K562 (cell line): ENCODE measurements at regions not wholly inside any gene's neighbourhood (a gene's known extent, or its start where the extent isn't known, plus 50 kb on each side); places are given as distances from the start of the nearest gene placed in this dataset.

Source experiments
- EZH2 ChIP-seq: IDR thresholded peaks from 2 replicates; pipeline ENCODE4 v1.6.1; 2012; ENCODE audit warnings: low read depth, mild to moderate bottlenecking, inconsistent platforms, low read length, borderline replicate concordance
- JUNB ChIP-seq: fragments of 450-650 bp; formaldehyde crosslinking; conservative IDR thresholded peaks from 2 replicates; pipeline ENCODE4 v1.4.0; 2020; ENCODE audit warnings: mild to moderate bottlenecking
- MAFK ChIP-seq: IDR thresholded peaks from 2 replicates; pipeline ENCODE4 v1.6.1; 2011; ENCODE audit warnings: low read length, improper control_type of control experiment
- MYC ChIP-seq, 2 experiments: fragments of 250-450 bp in 1 of 2; sonication (Bioruptor Pico) in 1 of 2; IDR thresholded peaks; 2 replicates each; pipeline versions ENCODE4 v1.5.1 to v1.6.1; 2012 to 2021; ENCODE audit warnings: low read depth in 2 of 2, borderline replicate concordance in 1 of 2, improper control_type of control experiment in 1 of 2, low read length in 1 of 2, mild to moderate bottlenecking in 1 of 2, moderate library complexity in 1 of 2
- NFE2 ChIP-seq: IDR thresholded peaks from 2 replicates; pipeline ENCODE4 v1.6.1; 2014; ENCODE audit warnings: antibody characterized with exemption, low read depth
- NONO ChIP-seq, 2 experiments: fragments of 200-400 bp in 1 of 2; fragments of 450-650 bp in 1 of 2; formaldehyde crosslinking in 1 of 2; IDR thresholded peaks; 2 replicates each; pipeline ENCODE4 v1.6.1; 2017; ENCODE audit warnings: low read depth in 2 of 2, mild to moderate bottlenecking in 2 of 2, moderate library complexity in 2 of 2, low read length in 1 of 2
- NR2C1 ChIP-seq, 2 experiments: fragments of 450-650 bp; IDR thresholded peaks; 2 replicates each; pipeline ENCODE4 v1.6.1; 2017; ENCODE audit warnings: mild to moderate bottlenecking in 2 of 2, antibody characterized with exemption in 1 of 2, inconsistent platforms in 1 of 2, missing compliant biosample characterization in 1 of 2, missing genetic modification characterization in 1 of 2
- POLR2AphosphoS5 ChIP-seq: IDR thresholded peaks from 2 replicates; pipeline ENCODE4 v1.6.1; 2011; ENCODE audit warnings: mild to moderate bottlenecking, low read depth, low read length, moderate library complexity; ENCODE audit not compliant: control insufficient read depth, insufficient read depth
- SMAD2 ChIP-seq: fragments of 150-350 bp; IDR thresholded peaks from 2 replicates; pipeline ENCODE4 v1.6.1; 2014; ENCODE audit warnings: low read depth, mild to moderate bottlenecking, low read length
- ZNF277 ChIP-seq: fragments of 250-450 bp; sonication (Bioruptor Pico); IDR thresholded peaks from 2 replicates; pipeline ENCODE4 v1.8.0; 2022; ENCODE audit warnings: inconsistent platforms, mild to moderate bottlenecking, moderate library complexity, borderline replicate concordance
- ZNF77 ChIP-seq: fragments of 250-450 bp; sonication (Bioruptor Pico); IDR thresholded peaks from 2 replicates; pipeline ENCODE4 v1.5.0; 2020

GRCh38 chr16:16997349-16997748 is 473.4 kb downstream of the XYLT1 start:
- TF ChIP-seq ZNF277 (CRISPR knock-in tag) = no peak
- no peak for TF ChIP-seq NR2C1 (IDR thresholded peaks at IDR 0.05)
- TF ChIP-seq NR2C1 (tag; IDR thresholded peaks at IDR 0.05) = no peak
- peak; percentile 16; the same call in 1 of the 2 replicates for TF ChIP-seq MAFK
- TF ChIP-seq POLR2AphosphoS5 = no peak
- TF ChIP-seq ZNF77 (CRISPR knock-in tag) = no peak
- no peak for TF ChIP-seq SMAD2
- TF ChIP-seq NFE2 = no peak
- TF ChIP-seq MYC (IDR thresholded peaks at IDR 0.05; ENCODE audit: low read depth, low read length) = no peak
- no peak for TF ChIP-seq MYC (CRISPR knock-in tag; IDR thresholded peaks at IDR 0.05; ENCODE audit: borderline replicate concordance, low read depth)
- TF ChIP-seq JUNB (CRISPR knock-in tag) = no peak
- no peak for TF ChIP-seq NONO (IDR thresholded peaks at IDR 0.05; ENCODE audit: low read depth in 2 of 2, low read length in 1 of 2)
- TF ChIP-seq EZH2 = no peak
